Kidney glomerular epithelial cell (primary cell): ENCODE measurements at regions not wholly inside any gene's neighbourhood (a gene's known extent, or its start where the extent isn't known, plus 50 kb on each side); places are given as distances from the start of the nearest gene placed in this dataset.

Experiments used
- DNase-seq: peaks from one replicate; lab custom pipeline; 2025; lab: John Stamatoyannopoulos, UW

DNA sequence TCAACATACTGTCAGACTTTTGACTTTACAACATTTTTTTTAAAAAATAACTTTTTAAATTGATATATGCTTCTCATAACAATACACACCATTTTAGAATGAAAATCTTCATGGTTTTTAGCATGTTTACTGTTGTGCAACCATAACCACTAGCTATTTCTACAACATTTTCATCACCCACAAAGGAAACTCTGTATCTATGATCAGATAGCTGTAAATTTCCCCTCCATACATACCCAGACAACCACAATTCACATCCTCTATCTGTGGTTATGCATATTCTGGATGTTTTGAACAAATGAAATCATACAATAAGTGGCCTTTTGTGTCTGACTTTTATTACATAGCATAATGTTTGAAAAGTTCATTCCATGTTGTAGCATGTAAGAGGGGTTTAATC is 1666.0 kb downstream of the EFNB2 start:
- no peak for DNase-seq

DNA sequence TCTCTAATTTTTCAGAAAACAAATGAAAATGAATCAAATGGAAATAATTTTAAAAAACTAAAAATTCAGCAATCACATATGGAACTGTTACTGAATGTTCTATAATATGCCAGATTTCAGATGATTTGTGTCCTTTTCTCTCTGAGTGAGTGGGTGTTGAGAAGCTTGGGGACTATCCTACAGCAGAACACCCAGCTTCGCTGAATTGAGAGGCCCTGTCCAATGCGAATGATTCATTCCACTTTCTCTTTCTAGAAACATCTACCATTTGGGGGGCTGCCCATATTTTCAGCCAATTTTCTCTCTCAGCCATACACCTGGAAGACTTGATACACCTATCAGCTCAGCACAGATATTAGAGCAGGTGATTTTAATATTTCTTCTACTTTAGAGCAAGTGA is 1666.7 kb downstream of the EFNB2 start:
- no peak for DNase-seq

DNA sequence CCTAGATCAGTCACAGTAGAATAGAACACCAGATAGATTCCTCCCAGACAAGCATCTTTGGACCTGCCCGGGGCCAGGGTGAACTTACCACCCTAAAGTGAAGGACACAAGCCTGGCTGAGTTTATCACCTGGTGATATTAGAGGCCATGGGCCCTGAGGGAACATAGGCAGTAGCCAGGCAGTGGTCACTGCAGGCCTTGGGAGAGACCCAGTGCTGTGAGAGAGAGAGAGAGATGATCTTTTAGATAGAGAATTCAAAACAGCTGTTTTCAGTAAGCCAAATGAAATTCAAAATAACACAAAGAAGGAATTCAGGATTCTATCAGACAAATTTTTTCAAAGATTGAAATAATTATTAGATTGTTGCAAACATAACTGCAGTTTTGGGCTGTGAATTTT is 1679.9 kb downstream of the EFNB2 start:
- DNase-seq, result no peak

DNA sequence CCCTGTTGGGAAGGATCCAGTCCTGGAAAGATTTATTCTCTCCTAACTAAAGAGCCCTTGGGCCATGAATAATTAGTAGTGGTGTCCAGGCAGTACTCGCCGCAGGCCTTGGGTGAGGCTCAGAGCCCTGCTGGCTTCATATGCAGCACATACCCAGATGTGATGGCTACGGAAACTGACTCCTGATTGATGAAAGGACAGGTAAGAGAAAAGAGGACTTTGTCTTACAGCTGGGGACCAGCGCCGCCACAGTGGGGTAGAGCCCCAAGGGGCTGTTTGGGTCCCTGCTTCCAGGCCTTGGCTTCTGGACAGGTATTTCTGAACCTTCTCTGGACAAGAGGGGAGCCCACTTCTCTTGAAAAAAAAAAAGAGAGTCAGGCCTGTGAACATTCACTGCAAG is 1680.8 kb downstream of the EFNB2 start:
- DNase-seq, result no peak

DNA sequence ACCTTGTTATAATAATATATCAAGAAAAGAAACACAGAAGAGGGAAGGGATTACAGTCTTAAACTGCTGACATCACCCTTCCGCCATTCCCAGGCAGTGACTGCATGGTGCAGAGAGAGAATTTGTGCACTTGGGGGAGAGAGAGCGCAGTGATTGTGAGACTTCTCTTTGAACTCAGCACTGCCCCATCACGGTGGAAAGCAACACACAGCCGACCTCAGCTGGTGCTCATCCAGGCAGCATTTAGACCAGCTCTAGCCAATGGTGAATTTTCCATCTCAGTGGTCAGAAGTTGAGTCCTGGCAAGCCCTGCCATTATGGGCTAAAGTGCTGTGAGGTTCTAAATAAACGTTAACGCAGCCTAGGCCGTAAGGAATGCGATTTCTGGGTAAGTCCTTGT is 1681.5 kb downstream of the EFNB2 start:
- DNase-seq, result no peak

DNA sequence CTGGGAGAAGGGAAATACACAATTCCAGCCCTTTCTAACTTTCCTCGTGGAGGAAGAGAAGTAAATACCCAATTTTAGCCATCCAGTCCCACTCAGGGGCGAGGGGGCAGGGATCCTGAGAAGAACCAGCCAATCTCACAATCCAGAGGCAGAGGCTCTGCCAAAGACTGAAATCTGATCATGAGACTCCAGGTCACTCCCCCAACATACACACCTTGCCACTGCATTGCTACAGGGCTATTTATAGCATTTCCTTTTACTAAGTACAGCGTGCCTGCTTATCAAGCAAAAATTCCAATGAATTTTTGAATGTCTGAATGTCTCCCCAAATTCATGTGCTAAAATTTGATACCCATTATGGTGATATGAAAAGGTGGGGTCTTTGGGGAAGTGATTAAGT is 1687.5 kb downstream of the EFNB2 start:
- DNase-seq, result no peak

DNA sequence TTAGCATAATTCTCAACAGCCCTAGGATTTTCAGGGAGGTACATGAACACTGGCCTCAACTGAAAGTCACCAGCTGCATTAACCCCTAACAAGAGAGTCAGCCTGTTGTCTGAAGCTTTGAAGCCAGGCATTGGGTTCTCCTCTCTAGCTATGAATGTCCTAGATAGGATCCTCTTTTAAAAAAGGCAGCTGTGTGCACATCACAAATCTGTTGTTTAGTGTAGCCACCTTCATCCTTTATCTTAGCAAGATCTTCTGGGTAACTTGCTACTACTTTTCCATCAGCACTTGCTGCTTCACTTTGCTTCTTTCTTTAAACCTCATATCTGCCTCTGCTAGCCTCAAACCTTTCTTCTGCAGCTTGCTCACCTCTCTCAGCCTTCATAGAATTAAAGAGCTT is 1692.1 kb downstream of the EFNB2 start:
- no peak for DNase-seq

DNA sequence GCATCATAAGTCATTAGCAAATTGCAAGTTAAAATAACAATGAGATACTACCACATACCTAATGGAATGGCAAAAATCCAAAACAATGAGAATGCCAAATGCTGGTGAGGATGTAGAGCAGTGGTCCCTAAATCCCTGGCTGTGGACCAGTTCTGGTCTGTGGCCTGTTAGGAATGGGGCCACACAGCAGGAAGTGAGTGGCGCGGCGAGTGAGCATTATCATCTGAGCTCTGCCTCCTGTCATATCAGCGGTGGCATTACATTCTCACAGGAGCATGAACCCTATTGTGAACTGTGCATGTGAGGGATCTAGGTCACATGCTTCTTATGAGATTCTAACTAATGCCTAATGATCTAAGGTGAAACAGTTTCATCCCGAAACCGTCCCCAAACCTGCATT is 1694.4 kb downstream of the EFNB2 start:
- DNase-seq, result no peak

DNA sequence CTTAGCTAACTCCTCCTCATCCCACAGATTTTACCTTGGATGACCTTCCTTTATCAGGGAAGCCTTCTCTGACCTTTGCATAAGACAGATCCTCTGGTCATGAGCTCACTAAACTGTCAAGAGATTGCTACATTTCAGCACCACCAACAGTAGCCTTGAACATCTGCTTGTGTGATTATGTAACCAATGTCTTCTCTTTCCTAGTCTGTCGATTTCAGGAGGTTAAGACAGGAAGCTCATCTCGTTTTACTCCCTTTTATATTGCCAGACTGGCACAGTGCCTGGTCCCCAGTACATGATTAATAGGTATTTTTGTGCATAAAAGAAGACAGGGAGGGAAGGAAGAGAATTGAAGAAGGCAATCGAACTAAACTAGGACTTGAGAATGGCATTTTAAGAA is 1697.7 kb downstream of the EFNB2 start:
- DNase-seq, result no peak

DNA sequence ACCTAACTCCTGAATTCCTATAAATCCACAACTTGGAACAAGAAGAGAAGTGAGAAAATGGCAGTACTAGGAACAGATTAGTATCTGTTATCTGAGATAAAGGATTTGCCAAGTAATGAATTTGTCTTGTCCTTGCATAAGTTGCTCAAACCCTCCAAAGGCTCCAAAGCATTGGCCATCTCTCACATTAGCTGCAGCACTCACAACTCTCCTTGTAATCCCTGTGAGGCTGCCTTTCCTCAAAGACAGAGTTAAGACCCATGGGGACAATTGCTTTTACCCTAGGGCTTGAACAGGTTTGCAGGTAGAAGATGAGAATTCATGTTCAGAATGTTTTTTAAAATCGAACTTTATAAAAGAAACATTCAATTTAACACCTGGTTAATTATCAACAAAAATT is 1702.2 kb downstream of the EFNB2 start:
- no peak for DNase-seq

DNA sequence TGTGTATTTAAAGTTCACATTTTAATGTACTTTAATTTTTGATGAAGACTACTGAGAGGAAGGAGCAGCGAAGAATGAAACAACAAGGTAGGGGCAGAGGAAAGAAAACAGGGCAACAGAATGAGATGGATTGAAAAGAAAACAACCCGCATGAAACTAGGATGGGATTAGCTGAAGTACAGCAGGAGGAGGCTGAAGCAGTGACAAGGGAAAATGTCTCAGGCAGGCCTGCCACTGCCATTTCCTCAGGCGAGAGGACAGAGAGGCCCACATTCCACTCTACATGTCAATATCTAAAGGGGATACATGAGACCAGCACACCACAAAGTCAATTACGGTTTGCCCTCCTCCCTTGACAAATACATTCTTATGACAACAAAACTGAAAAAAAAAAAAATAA is 1703.2 kb downstream of the EFNB2 start:
- DNase-seq, result no peak

DNA sequence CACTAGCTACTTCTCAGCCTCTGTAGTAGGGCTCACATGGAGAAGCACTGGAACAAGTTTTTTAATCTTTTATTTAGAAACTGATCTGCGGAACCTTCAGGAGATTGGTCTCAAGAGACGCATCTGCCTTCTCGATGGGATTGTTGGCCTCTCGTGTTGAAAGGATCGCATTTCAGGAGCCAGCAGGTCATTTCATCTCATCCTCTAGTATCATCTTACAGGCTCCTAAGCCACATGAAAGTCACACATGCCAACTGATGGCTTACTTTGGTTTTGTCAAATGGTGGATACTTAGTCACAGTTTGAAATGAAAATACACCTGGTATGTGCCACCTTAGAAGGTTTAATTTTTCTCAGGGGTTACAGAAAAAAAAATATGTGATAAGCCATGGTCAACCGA is 1703.6 kb downstream of the EFNB2 start:
- no peak for DNase-seq

DNA sequence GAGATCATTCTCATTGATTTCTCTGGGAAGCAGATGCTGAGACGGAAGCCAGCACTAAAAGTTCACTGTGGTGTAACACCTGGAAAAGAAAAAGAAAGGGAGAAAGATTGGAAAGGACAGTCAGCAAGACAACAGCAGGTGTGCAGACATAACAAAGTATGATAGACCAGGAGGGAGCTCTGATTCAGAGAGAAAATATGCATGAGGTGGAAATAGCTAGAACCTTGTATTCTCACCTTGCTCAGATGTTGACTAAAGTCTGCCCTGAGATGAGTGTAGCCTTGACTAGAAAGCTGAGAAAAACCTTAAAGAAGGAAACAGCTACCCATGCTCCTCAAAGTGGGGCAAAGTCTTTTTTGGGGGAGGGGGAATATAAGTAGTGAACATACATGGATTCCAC is 1711.8 kb downstream of the EFNB2 start:
- no peak for DNase-seq

DNA sequence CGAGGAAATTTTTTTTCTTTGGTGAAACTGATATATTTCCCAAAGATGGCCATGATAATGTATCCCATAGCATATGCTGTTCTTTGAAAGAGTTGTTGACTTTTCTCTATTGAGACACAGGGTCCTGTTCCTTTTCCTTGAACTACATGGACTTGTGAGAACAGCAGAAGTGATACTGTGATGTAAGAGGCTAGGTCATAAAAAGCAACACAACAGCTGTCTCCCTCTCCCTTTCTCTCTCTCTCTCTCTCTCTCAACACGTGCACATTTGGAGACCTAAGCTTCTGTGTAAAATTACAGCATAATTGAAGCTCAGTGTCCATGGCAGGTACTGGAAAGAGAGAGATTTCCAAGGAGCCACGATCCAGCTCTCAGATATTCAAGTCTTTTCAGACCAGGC is 1712.4 kb downstream of the EFNB2 start:
- DNase-seq, result no peak

DNA sequence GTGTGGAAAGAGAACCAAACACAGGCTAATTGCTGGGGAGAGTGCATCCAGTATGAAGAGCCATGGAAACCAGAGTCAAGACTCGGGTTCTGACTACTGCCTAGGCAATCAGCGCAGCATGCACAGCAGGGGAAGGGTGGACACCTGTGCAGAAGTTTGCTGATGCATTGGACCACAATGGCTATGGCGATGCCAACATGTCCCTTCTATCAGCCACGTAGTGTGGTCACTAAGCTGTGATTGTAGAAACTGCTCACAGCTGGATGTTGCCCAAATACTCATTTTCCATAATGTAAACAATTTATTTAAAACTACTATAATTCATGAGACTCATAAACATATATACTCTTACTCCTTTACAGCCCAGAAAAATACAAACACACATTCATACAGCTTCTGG is 1718.2 kb downstream of the EFNB2 start:
- DNase-seq, result no peak

DNA sequence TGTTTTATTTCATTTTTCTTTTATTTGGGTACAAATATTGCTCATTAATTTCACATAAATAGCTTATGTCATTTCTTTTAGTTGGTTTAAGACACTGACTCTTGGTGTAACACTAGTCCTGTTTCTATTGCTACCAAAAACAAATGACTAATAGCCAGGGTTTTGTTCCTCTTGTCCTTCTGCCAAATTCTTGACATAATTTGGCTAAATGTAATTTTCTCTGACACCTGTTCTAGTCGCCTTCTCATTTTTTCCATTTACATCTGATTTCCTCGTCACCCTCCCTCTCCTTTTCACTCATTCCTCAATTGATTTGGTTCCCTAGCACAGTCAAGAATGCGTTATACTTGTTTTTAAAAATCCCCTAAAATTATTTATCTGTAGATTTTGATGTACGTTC is 1718.7 kb downstream of the EFNB2 start:
- DNase-seq, result no peak

DNA sequence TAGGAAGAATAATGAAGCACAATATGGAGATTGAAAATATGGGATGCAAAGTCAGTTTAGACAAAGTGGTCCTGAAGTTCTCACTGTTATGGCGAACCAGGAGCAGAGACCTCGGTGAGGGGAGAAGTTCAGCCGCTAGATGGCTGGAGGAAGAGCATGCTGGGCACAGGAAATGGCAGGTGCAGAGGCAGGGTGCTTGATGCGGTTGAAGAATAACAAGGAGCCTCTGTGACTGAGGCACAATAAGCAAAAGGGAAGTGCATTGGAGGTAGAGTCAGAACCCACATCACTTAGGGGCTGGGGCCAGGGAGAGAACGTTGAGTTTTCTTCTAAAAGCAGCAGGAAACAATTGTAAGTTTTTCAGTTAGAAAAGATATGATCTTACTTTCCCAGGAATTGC is 1725.2 kb downstream of the EFNB2 start:
- no peak for DNase-seq

DNA sequence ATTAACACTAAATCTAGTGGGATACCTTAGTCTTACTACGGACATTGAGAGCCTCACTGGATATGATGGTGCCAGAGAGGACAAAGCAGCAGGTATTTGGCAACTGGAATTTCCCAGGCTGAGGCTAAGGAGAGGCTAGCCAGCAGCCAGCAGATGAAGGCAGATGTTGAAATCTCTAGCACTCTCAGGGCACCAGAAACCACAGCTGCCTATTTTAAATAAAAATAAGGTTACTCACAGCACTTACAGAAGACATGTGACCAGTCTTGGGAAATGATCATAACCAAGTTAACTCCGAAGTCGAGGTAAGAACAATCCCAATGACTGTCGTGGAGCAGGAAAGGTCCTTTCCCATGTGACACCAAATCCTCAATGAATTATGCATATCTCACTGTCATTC is 1726.0 kb downstream of the EFNB2 start:
- DNase-seq, result no peak

DNA sequence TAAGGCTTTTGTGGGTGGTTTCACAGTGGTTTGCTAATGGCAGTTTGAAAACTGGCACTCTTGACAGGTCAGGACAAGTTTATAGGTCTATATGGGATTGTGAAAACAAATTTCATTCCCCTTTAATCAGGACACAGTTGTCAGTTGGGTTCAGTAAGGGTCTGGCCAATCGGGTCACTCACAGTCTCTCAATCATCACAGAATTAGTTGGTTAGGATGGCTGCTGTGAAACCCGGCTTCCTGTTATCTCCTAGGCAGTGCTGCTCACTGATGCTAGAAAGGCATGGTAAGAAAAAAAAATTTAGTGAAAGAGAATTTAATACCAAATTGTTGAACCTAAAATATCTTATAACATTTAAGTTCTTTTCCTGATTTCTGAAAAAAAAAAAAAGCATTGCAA is 1730.1 kb downstream of the EFNB2 start:
- no peak for DNase-seq

DNA sequence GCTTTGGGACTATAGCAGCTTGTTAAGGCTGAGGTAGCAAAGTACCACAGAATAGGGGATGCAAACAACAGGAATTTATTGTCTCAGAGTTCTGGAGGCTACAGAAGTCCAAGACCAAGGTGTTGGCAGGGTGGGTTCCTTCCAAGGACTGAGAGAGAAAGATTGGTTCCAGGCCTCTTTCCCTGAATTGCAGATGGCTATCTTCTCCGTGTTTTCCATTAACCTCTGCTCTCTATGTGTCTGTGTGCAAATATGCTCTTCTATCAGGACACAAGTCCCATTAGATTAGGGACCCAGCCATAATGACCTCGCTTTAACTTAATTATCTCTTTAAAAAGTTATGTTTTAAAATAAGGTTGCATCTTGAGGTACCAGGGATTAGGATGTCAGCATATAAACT is 1732.9 kb upstream of the SLC10A2 start:
- DNase-seq, result no peak

DNA sequence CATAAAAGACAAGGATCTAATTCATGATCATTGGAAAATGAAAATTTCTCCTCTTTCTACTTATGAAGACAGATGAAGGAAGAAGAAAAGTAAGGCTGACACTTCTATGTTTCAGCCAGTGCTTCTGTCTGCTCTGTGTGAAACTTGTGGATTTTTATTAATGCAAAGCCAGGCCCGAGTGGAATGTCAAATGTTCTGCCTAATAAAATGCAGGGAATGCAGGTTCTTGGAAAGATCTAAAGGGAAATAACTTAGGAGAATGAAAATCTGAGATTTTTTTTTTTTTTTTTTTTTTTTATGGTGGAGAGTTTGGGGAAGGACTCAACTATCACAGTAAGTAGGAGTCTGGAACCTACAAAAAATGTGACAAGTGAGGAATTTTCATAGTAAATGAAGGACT is 1732.3 kb upstream of the SLC10A2 start:
- no peak for DNase-seq

DNA sequence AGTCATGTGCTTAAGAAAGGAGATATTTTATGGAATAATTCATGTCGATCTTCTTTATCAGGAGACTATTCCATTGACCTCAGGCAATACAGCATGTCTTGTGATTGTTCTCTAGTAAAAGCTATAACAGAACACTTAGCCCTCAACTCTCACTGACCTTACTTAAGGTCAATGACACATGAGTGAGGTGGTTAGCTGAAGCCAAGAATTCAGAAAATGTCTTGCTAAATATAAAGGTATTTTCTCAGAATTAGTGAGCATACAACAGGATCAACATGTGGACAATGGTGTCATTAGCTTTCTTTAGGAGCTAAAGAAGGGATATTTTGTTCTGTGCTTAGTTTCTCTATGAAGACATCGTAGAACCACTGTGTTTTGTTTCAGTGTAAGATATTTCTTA is 1730.4 kb upstream of the SLC10A2 start:
- DNase-seq, result no peak

DNA sequence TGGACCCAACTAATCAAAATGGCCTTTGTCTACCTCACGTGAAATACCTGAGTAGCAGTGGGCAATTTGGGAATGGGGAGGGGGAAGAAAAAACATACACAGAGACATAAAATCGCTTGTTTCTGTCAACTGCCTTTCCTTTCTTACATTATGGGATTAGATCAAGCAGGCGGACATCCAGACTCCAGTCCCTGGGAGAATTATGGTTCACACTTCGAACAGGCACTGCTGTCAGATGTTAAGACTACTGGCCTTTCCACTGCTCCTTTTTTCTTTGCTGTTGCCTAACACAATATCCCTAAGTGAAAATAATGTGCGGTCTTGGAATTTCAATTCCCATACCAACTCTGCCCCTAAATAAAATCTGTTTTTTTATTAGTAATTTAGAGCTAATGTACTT is 1719.7 kb upstream of the SLC10A2 start:
- no peak for DNase-seq

DNA sequence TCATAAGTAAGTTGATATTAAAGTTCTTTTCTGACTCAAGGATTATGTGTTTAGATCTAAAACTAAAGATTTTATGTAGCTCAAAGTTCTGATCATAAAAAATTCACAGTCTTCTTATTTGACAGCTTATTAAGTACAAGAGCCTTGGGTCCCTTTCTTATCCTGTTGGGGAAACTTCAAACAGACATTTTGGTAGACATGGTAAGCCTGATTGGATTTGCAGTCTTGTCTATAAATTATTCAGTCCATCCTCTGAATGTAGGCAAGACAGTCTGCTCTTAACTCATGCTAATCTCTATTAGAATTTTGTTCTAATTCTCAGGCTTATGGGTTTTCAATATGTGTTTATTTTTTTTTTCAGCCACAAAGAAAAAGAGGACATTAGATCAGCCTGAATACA is 1718.7 kb upstream of the SLC10A2 start:
- DNase-seq, result no peak

DNA sequence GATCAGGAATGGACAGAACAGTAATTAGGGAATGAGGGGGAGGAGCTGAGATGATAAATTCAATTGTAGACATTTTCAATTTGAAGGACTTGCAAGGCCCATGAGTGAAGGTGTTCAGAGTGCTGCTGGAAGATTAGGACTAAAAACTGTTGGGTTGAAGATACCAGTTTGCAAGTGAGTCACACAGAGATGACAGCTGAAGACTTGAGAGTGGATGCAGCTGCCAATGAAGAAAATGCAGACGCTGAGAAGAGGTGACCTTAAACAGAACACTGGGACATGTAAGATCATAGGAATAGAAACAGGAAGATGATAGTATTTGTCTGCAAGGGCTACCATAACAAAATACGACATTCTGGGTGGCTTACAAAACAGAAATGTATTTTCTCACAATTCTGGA is 1716.5 kb upstream of the SLC10A2 start:
- DNase-seq, result no peak
